ENCODE measurements at regions not wholly inside any gene's neighbourhood (a gene's known extent, or its start where the extent isn't known, plus 50 kb on each side); places are given as distances from the start of the nearest gene placed in this dataset.

- Mint-ChIP-seq H3K4me1 (ENCODE audit: insufficient read depth, unreplicated experiment) (peaks cover 21% of the 10 kb centered on the region), H3K27ac (ENCODE audit: low read depth, unreplicated experiment) (no peak overlapping the region), H3K36me3 (ENCODE audit: insufficient read depth, unreplicated experiment) (peaks cover 41% of the 10 kb centered on the region), H3K4me3 (ENCODE audit: unreplicated experiment) (no peak overlapping the region), H3K27me3 (ENCODE audit: insufficient read depth, unreplicated experiment) (no peaks in the 10 kb centered on the region), H3K9me3 (ENCODE audit: unreplicated experiment) (no peaks in the 10 kb centered on the region)
- intact Hi-C loops (cut with micrococcal nuclease): loop anchor here (2.0 to 5.0 kb wide), 4 partner anchors 100 to 631 kb away; partner anchors contain the start of gene COG1
- ChIA-PET POLR2A (interaction anchor here (1.2 to 1.3 kb wide), 2 partner anchors 30 to 32 kb away, joined by 3 to 4 read pairs; no protein-coding TSS in a partner anchor), CTCF (interaction anchor here (0.5 to 9.2 kb wide), 14 partner anchors 8 to 794 kb away, joined by 3 to 165 read pairs (median 4); no protein-coding TSS in a partner anchor)
- TF ChIP-seq, protein P1, sequence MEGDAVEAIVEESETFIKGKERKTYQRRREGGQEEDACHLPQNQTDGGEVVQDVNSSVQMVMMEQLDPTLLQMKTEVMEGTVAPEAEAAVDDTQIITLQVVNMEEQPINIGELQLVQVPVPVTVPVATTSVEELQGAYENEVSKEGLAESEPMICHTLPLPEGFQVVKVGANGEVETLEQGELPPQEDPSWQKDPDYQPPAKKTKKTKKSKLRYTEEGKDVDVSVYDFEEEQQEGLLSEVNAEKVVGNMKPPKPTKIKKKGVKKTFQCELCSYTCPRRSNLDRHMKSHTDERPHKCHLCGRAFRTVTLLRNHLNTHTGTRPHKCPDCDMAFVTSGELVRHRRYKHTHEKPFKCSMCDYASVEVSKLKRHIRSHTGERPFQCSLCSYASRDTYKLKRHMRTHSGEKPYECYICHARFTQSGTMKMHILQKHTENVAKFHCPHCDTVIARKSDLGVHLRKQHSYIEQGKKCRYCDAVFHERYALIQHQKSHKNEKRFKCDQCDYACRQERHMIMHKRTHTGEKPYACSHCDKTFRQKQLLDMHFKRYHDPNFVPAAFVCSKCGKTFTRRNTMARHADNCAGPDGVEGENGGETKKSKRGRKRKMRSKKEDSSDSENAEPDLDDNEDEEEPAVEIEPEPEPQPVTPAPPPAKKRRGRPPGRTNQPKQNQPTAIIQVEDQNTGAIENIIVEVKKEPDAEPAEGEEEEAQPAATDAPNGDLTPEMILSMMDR (IDR thresholded peaks at IDR 0.05; ENCODE audit: unreplicated experiment): no peak
- no peak for DNase-seq (ENCODE audit: unreplicated experiment)
- no TSS peak for BruUV-seq (replicated peaks)
Measured at GRCh38 chr17:72561266-72561665, 440.4 kb downstream of the SOX9 start.

GRCh38 chr17:72561680-72562079, 440.9 kb downstream of the SOX9 start:
- intact Hi-C loops (cut with micrococcal nuclease): loop anchor here (2.0 to 5.0 kb wide), 4 partner anchors 99 to 631 kb away; partner anchors contain the start of gene COG1
- no TSS peak for BruUV-seq (replicated peaks)
- no peak overlapping the region for H3K4me3 Mint-ChIP-seq (ENCODE audit: unreplicated experiment)
- no peaks in the 10 kb centered on the region for H3K9me3 Mint-ChIP-seq (ENCODE audit: unreplicated experiment)
- H3K36me3 Mint-ChIP-seq (ENCODE audit: insufficient read depth, unreplicated experiment): peaks cover 41% of the 10 kb centered on the region
- no peaks in the 10 kb centered on the region for H3K27me3 Mint-ChIP-seq (ENCODE audit: insufficient read depth, unreplicated experiment)
- TF ChIP-seq, protein P1 (IDR thresholded peaks at IDR 0.05; ENCODE audit: unreplicated experiment): no peak
- CTCF ChIA-PET: interaction anchor here (0.6 to 9.2 kb wide), 4 partner anchors 10 to 165 kb away, joined by 3 to 165 read pairs (median 7); no protein-coding TSS in a partner anchor
- POLR2A ChIA-PET: interaction anchor here (1.3 kb wide), 1 partner anchor 31 kb away, joined by 3 read pairs; no protein-coding TSS in a partner anchor
- DNase-seq (ENCODE audit: unreplicated experiment): no peak
- peaks cover 25% of the 10 kb centered on the region for H3K4me1 Mint-ChIP-seq (ENCODE audit: insufficient read depth, unreplicated experiment)
- H3K27ac Mint-ChIP-seq (ENCODE audit: low read depth, unreplicated experiment): no peak overlapping the region

DNA sequence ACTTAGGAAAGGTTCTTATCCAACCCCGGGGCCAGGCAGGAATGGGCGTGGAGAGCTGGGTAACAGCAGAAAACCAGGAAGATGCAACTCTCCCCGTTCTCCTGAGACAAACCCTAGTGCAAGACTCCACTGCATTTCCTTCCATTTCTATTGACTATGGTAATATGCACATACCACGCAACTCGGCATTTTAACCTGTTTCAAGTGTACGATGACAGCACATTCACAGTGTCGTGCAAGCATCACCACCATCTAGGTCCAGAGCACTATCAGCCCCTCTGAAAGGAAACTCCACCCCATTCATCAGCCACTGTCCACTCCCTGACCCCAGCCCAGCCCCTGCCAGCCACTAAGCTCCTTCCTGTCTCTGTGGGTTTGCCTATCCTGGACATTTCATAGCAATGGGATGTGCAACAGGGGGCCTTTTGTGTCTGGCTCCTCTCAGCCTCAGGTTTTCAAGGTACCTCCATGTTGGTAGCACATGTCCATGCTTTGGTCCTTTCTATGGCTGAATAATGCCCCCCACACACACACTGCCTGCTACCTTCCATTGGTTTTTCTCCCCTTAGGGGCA, 441.9 kb downstream of the SOX9 start:
- POLR2A ChIA-PET: interaction anchor here (0.7 to 1.5 kb wide), 4 partner anchors 18 to 163 kb away, joined by 3 to 5 read pairs (median 3); no protein-coding TSS in a partner anchor
- BruUV-seq (replicated peaks): no TSS peak
- Mint-ChIP-seq H3K27me3 (ENCODE audit: insufficient read depth, unreplicated experiment) (no peaks in the 10 kb centered on the region), H3K36me3 (ENCODE audit: insufficient read depth, unreplicated experiment) (peaks cover 46% of the 10 kb centered on the region), H3K4me1 (ENCODE audit: insufficient read depth, unreplicated experiment) (peaks cover 35% of the 10 kb centered on the region), H3K9me3 (ENCODE audit: unreplicated experiment) (no peaks in the 10 kb centered on the region), H3K4me3 (ENCODE audit: unreplicated experiment) (no peak overlapping the region), H3K27ac (ENCODE audit: low read depth, unreplicated experiment) (peak overlapping the region; percentile 23)
- TF ChIP-seq, protein P1 (IDR thresholded peaks at IDR 0.05; ENCODE audit: unreplicated experiment): no peak
- CTCF ChIA-PET: interaction anchor here (0.5 to 9.2 kb wide), 7 partner anchors 18 to 1722 kb away, joined by 3 to 165 read pairs (median 3); no protein-coding TSS in a partner anchor
- DNase-seq (ENCODE audit: unreplicated experiment): no peak
- intact Hi-C loops (cut with micrococcal nuclease): loop anchor here (5.0 kb wide), 2 partner anchors 425 to 630 kb away; partner anchors contain the start of gene COG1

DNA sequence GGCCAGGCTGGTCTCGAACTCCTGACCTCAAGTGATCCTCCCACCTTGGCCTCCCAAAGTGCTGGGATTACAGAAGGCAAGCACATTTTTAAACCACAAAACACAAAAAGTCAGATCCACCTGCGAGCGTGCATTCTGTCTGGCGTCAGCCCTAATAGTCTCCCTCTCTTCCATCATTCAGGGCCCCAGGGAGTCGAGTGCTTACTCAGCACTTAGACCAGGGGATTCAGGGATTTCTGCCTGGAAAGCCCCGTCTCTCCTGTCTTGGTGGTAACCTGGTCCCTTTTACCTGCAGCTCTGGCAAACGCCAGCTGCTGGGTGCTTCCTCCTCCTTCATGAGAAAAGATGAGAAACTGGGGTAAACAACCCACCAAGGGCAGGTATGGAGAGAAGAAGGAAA, 443.1 kb downstream of the SOX9 start:
- BruUV-seq (replicated peaks): no TSS peak
- peaks cover 41% of the 10 kb centered on the region for H3K36me3 Mint-ChIP-seq (ENCODE audit: insufficient read depth, unreplicated experiment)
- H3K9me3 Mint-ChIP-seq (ENCODE audit: unreplicated experiment): no peaks in the 10 kb centered on the region
- TF ChIP-seq, protein P1 (IDR thresholded peaks at IDR 0.05; ENCODE audit: unreplicated experiment): no peak
- no peak overlapping the region for H3K27ac Mint-ChIP-seq (ENCODE audit: low read depth, unreplicated experiment)
- ChIA-PET CTCF (interaction anchor here (9.2 kb wide), 1 partner anchor 162 kb away, joined by 165 read pairs; no protein-coding TSS in a partner anchor), POLR2A (no interaction called here)
- intact Hi-C loops (cut with micrococcal nuclease): loop anchor here (5.0 kb wide), 2 partner anchors 423 to 628 kb away; partner anchors contain the start of gene COG1
- no peaks in the 10 kb centered on the region for H3K27me3 Mint-ChIP-seq (ENCODE audit: insufficient read depth, unreplicated experiment)
- no peak for DNase-seq (ENCODE audit: unreplicated experiment)
- no peak overlapping the region for H3K4me3 Mint-ChIP-seq (ENCODE audit: unreplicated experiment)
- peaks cover 27% of the 10 kb centered on the region for H3K4me1 Mint-ChIP-seq (ENCODE audit: insufficient read depth, unreplicated experiment)
